GM11168 (cell line): ENCODE measurements at regions not wholly inside any gene's neighbourhood (a gene's known extent, or its start where the extent isn't known, plus 50 kb on each side); places are given as distances from the start of the nearest gene placed in this dataset.
"Not testable (repeated sequence)": the region's sequence is repeated elsewhere in the genome, so short reads cannot be mapped to it uniquely, and the experiment has no call there.

Experiments used
- in situ Hi-C: fragments of 300-500 bp; cut with MboI; formaldehyde crosslinking; loops from one replicate; pipeline ENCODE4 v1.12.0; 2022; ENCODE audit warnings: low sequenced_read_pairs; ENCODE audit not compliant: unreplicated experiment

GRCh38 chr22:49699476-49699875 is 128.2 kb downstream of the BRD1 start:
- in situ Hi-C loops = no loop called here

GRCh38 chr22:49698616-49699015 is 129.1 kb downstream of the BRD1 start:
- in situ Hi-C loops = not testable (repeated sequence)

- in situ Hi-C loops = no loop called here
Observed at GRCh38 chr22:49697047-49697446, 130.6 kb downstream of the BRD1 start.

DNA sequence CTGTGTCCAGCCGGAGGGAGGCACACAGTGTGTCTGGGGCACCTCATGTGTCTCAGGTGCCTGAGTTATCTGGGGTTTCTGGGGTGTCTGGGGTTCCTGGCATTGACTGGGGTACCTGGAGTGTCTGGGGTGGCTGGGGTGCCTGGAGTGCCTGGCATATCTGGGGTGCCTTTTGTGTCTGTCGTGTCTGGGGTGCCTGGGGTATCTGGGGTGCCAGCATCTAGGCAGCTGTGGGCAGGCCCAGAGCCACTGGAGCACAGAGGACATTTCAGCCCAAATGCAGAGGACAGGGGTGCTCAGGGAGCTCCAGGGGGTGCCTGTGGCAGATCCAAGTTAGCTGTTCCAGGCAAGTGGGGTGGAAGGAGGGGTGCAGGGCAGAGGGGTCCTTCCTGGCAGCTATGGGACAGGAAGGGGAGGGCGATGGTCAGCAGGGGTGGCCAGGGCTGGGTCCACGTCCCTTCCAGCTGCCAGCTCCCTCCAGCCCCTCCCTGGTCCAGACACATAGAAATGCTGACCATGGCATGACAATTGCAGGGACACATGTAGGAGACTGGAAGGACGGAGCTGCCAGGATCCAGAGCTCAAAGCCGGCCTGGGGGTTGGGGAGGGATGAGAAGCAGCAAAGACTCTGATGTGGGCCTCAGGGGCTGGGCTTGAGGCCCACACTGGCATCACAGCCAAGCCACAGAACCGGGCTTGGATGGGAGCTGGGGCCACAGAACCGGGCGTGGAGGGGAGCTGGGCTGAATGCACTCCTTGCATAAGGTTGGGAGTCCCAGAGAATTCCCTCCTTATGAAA is 133.0 kb downstream of the BRD1 start:
- in situ Hi-C loops = no loop called here

DNA sequence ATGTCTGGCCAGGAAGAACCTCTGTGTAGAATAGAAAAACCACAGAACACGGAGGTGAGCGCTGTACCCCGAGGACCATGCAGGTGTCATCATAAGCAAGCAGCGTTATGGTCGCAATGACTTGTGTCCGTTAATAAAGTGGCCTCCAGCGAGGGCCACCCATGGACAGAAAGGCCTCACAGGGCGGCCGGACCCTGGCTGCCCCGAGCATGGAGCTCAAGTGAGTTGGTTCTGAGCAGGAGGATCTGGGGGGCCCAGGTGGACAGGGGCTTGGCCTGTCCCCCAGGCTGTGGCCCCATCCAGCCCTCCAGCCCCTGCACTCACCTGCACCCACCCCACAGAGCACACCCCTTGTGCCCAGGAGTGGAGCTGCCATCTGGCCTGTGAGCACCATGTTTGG is 133.8 kb downstream of the BRD1 start:
- in situ Hi-C loops = no loop called here

GRCh38 chr22:49693416-49693815 is 134.3 kb downstream of the BRD1 start:
- in situ Hi-C loops = no loop called here

GRCh38 chr22:49692499-49693225 is 135.0 kb downstream of the BRD1 start:
- in situ Hi-C loops = no loop called here

GRCh38 chr22:49691256-49691655 is 136.4 kb downstream of the BRD1 start:
- in situ Hi-C loops = no loop called here

DNA sequence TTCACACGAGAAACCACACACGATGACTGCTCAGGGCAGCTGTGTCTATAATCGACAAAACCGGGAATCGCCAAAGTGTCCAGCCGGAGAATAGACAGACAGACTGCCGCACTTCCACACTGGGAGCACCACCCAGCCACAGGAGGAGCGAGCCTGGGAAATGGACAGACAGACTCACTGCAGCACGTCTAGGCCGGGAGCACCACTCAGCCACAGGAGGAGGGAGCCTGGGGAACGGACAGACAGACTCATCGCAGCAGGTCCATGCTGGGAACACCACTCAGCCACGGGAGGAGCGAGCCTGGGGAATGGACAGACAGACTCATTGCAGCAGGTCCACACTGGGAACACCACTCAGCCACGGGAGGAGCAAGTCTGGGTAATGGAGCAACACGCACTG is 137.2 kb downstream of the BRD1 start:
- in situ Hi-C loops = no loop called here

DNA sequence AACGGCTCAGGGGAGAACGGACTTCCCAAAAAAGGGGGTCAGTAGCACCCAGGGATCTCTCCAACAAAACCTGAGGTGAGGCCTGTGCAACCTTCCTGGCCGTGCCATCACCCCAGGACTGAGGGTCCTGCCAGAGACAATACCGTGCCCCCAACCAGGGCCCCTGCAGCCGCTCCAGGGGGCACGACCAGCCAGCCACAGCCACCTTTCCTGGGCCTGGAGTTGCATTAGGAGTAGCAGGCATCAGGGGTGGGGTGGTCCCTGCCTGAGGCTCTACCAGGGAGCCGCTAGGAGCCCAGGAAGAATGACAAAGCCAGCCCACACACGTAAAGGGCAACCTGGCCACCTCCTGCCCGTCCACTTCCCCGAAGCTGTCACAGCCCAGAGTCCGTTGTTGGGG is 137.8 kb downstream of the BRD1 start:
- in situ Hi-C loops = no loop called here

GRCh38 chr22:49689255-49689770 is 138.4 kb downstream of the BRD1 start:
- in situ Hi-C loops = no loop called here

GRCh38 chr22:49688516-49689254 is 139.0 kb downstream of the BRD1 start:
- in situ Hi-C loops = no loop called here

GRCh38 chr22:49687786-49688515 is 139.7 kb downstream of the BRD1 start:
- in situ Hi-C loops = no loop called here

- in situ Hi-C loops = no loop called here
Observed at GRCh38 chr22:49687333-49687732, 140.3 kb downstream of the BRD1 start.

DNA sequence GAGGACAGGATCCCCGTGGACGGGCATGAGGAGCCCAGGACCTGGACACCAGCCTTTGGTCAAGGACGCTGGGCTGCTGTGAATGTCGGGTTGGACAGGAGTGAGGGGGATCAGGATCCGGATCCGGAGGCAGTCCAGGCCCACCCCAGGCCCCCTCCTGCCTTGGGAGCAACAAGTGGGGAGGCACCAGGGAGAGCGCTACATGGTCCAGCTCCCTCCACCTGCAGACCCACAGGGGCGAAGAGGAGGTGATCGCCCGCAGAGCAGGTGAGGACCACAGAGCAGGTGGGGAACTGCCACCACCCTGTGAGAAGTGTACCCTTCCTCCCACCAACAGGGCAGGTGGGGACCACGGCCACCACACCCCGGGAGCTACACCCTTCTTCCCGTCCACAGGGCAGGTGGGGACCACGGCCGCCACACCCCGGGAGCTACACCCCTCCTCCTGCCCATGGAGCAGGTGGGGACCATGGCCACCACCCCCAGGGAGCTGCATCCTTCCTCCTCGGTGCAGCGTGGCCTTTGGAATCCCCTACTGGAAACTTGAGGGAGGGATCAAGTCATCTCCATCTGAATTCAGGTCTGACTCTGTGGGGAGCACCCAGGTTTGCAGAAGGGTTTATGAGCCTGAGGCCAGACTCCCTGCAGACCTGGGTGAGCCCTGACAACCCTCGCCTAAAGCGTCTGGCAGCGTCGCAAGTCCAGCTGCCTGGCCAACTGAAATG is 141.0 kb downstream of the BRD1 start:
- in situ Hi-C loops = no loop called here

DNA sequence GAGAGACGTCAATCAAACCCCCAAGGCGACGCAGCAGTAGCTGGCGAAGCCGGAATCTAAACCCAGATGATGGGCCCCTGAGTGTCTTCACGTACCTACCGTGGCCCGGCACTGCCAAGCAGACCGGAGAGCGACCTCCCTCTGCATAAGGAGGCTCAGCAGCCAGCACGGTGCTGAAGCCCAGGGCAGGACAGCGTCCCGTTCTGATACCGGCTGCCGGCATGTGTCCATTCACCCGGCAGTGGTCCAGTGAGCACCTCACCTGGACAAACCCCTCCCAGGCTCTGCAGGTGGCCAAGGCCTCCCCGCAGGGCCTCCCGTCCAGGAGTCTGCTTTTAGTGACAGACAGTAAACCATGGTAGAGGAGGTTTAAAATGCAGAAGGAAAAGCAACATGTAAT is 142.0 kb downstream of the BRD1 start:
- in situ Hi-C loops = no loop called here

GRCh38 chr22:49685116-49685515 is 142.6 kb downstream of the BRD1 start:
- in situ Hi-C loops = no loop called here

GRCh38 chr22:49683032-49683431 is 144.6 kb downstream of the BRD1 start:
- in situ Hi-C loops = no loop called here

DNA sequence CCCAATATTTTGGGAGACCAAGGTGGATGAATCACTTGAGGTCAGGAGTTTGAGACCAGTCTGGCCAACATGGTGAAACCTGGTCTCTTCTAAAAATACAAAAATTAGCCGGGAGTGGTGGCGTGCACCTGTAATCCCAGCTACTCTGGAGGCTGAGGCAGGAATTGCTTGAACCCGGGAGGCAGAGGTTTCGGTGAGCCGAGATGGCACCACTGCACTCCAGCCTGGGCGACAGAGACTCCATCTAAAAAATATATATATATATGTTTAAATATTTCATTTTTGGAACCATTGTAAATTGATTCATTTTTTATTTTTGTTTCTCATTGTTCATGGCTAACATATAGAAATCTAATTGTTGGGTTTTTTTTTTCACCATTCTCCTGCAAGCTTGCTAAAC is 146.9 kb downstream of the BRD1 start:
- in situ Hi-C loops = not testable (repeated sequence)

GRCh38 chr22:49678842-49679170 is 148.9 kb downstream of the BRD1 start:
- in situ Hi-C loops = no loop called here
